SK-N-SH (cell line): ENCODE measurements at regions not wholly inside any gene's neighbourhood (a gene's known extent, or its start where the extent isn't known, plus 50 kb on each side); places are given as distances from the start of the nearest gene placed in this dataset.

Experiments used
- CTCF ChIA-PET: fragments of 300-600, 350-600 bp; formaldehyde crosslinking; extraction: SDS; loops from one replicate; lab custom pipeline; 2021; lab: Yijun Ruan, JAX
- POLR2A ChIA-PET: fragments of 350-600 bp; sonication (Branson Sonifier 250); formaldehyde crosslinking; extraction: SDS; loops from one replicate; lab custom pipeline; 2020; ENCODE audit warnings: antibody characterized with exemption, inconsistent platforms; lab: Yijun Ruan, JAX
- DNase-seq: peaks from one replicate; pipeline ENCODE4 v3.0.0; 2012
- H2AFZ ChIP-seq: fragments of 200-600 bp; sonication (generic); 2 replicates; pipeline ENCODE4 v1.8.1; 2016; ENCODE audit warnings: antibody characterized with exemption, mild to moderate bottlenecking, low read depth
- H3F3A ChIP-seq: fragments of 200-600 bp; sonication (generic); replicated peaks from 2 replicates; pipeline ENCODE3; 2016; ENCODE audit warnings: antibody characterized with exemption, mild to moderate bottlenecking; ENCODE audit not compliant: insufficient read depth
- H3K27ac ChIP-seq, 2 experiments: fragments of 200-500 bp in 1 of 2; fragments of 200-600 bp in 1 of 2; sonication (Bioruptor generic) in 1 of 2; sonication (generic), shearing (Covaris generic) in 1 of 2; 2 replicates each; pipeline versions ENCODE4 v1.5.1 to v1.6.1; 2014 to 2016; ENCODE audit warnings: low read depth in 2 of 2, inconsistent platforms in 1 of 2, low read length in 1 of 2, mild to moderate bottlenecking in 1 of 2, mixed read lengths in 1 of 2
- H3K27me3 ChIP-seq: fragments of 200-600 bp; sonication (generic), shearing (Covaris generic); 2 replicates; pipeline ENCODE4 v1.6.1; 2016; ENCODE audit warnings: mixed run types; ENCODE audit not compliant: insufficient read depth
- H3K36me3 ChIP-seq, 2 experiments: fragments of 200-500 bp in 1 of 2; fragments of 200-600 bp in 1 of 2; sonication (Bioruptor generic) in 1 of 2; sonication (generic) in 1 of 2; replicated peaks in 1 of 2; 2 replicates each; pipeline versions ENCODE3 to v1.5.1; 2014 to 2016; ENCODE audit warnings: low read length in 1 of 2, mild to moderate bottlenecking in 1 of 2; ENCODE audit not compliant: insufficient read depth in 2 of 2, control insufficient read depth in 1 of 2
- H3K4me1 ChIP-seq, 2 experiments: fragments of 200-500 bp in 1 of 2; fragments of 200-600 bp in 1 of 2; sonication (Bioruptor generic) in 1 of 2; sonication (generic), shearing (Covaris generic) in 1 of 2; 2 replicates each; pipeline versions ENCODE4 v1.5.1 to v1.6.1; 2014 to 2016; ENCODE audit warnings: low read depth in 1 of 2, low read length in 1 of 2, mixed run types in 1 of 2; ENCODE audit not compliant: insufficient read depth in 2 of 2, control insufficient read depth in 1 of 2
- H3K4me2 ChIP-seq: fragments of 200-600 bp; sonication (generic), shearing (Covaris generic); 2 replicates; pipeline ENCODE4 v1.6.1; 2017; ENCODE audit warnings: mixed run types
- H3K4me3 ChIP-seq, 2 experiments: fragments of 200-500 bp in 1 of 2; fragments of 200-600 bp in 1 of 2; sonication (Bioruptor generic) in 1 of 2; sonication (generic), shearing (Covaris generic) in 1 of 2; 2 replicates each; pipeline versions ENCODE4 v1.5.1 to v1.8.1; 2014 to 2016; ENCODE audit warnings: low read depth in 2 of 2, inconsistent platforms in 1 of 2, low read length in 1 of 2, mild to moderate bottlenecking in 1 of 2, mixed read lengths in 1 of 2, moderate library complexity in 1 of 2
- H3K79me2 ChIP-seq: fragments of 200-600 bp; sonication (generic); 2 replicates; pipeline ENCODE4 v1.8.1; 2017; ENCODE audit warnings: mild to moderate bottlenecking; ENCODE audit not compliant: insufficient read depth
- H3K9ac ChIP-seq: fragments of 200-600 bp; sonication (generic); 2 replicates; pipeline ENCODE4 v1.6.1; 2017; ENCODE audit warnings: mixed run types
- H3K9me2 ChIP-seq: fragments of 200-600 bp; sonication (generic); 2 replicates; pipeline ENCODE4 v1.6.1; 2017; ENCODE audit warnings: mixed run types
- H3K9me3 ChIP-seq: fragments of 200-600 bp; sonication (generic); 2 replicates; pipeline ENCODE4 v1.6.1; 2017; ENCODE audit warnings: mixed run types, mild to moderate bottlenecking, moderate library complexity
- H4K20me1 ChIP-seq: fragments of 200-600 bp; sonication (generic); 2 replicates; pipeline ENCODE4 v1.6.1; 2017; ENCODE audit warnings: mild to moderate bottlenecking, mixed run types; ENCODE audit not compliant: insufficient read depth
- EP300 ChIP-seq, 2 experiments: IDR thresholded peaks; 2 replicates each; pipeline versions ENCODE4 v1.4.0 to v1.6.1; 2012; ENCODE audit warnings: borderline replicate concordance in 1 of 2, low read depth in 1 of 2, low read length in 1 of 2
- GATA2 ChIP-seq: sonication (generic); formaldehyde crosslinking; IDR thresholded peaks from 2 replicates; pipeline ENCODE4 v1.5.0; 2020; ENCODE audit warnings: mild to moderate bottlenecking, missing genetic modification reagents
- POLR2AphosphoS5 ChIP-seq: IDR thresholded peaks from 2 replicates; pipeline ENCODE4 v1.6.1; 2012; ENCODE audit warnings: low read depth, low read length
- RFX5 ChIP-seq: IDR thresholded peaks from 2 replicates; pipeline ENCODE4 v1.6.1; 2012; ENCODE audit warnings: mild to moderate bottlenecking, improper control_type of control experiment, low read length
- TCF12 ChIP-seq: IDR thresholded peaks from 2 replicates; pipeline ENCODE4 v1.4.0; 2012
- TEAD4 ChIP-seq: IDR thresholded peaks from 2 replicates; pipeline ENCODE4 v1.4.0; 2012; ENCODE audit warnings: mild to moderate bottlenecking, borderline replicate concordance; ENCODE audit not compliant: insufficient read depth
- WGBS: methylation state at CpG from one replicate; pipeline ENCODE4 v1.1.6; 2017; ENCODE audit warnings: low lambda C conversion rate; 5-methylcytosine and 5-hydroxymethylcytosine counted together
- TF ChIP-seq, protein P1 (sequence below): IDR thresholded peaks from 2 replicates; pipeline ENCODE4 v1.6.1; 2012; ENCODE audit warnings: mild to moderate bottlenecking, low read depth, low read length, moderate library complexity
- TF ChIP-seq, protein P2 (sequence below): fragments of 150-350 bp; IDR thresholded peaks from 2 replicates; pipeline ENCODE4 v1.6.1; 2016; ENCODE audit warnings: mild to moderate bottlenecking, low read depth, low read length
- TF ChIP-seq, protein P3 (sequence below): fragments of 150-350 bp; IDR thresholded peaks from 2 replicates; pipeline ENCODE4 v1.6.1; 2017; ENCODE audit warnings: antibody characterized with exemption, low read length, low read depth, borderline replicate concordance
- TF ChIP-seq, protein P4 (sequence below): fragments of 200-600 bp; sonication (generic); IDR thresholded peaks from 2 replicates; pipeline ENCODE4 v1.6.1; 2017; ENCODE audit warnings: antibody characterized with exemption, mild to moderate bottlenecking, moderate library complexity
- TF ChIP-seq, protein P5 (sequence below): IDR thresholded peaks from 2 replicates; pipeline ENCODE4 v1.4.0; 2012; ENCODE audit warnings: low read depth, borderline replicate concordance

DNA sequence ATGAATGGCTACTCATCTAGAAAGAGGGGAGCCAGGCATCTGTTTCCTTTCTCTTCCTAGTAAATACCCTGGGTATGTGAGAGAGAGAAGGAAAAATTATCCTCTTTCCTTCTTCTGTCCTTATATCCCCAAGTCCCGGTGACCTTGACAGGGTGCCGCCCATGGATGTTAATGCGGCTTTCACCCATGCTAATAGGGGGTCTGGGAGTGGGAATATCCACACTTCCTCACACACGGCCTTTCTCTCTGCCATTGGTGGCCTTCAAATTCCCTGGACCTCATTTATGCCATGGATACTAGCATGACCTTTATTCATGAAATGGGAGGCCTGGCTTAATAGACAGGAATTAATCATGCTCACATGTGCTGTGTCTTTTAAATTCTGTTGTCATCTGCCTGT is 159.0 kb upstream of the NOX3 start:
- Histone ChIP-seq H3K4me2 (no peak overlapping the region), H3K9me2 (no peaks in the 10 kb centered on the region), H3F3A (no peaks in the 10 kb centered on the region), H3K9me3 (peaks cover 13% of the 10 kb centered on the region; the same call in 1 of the 2 replicates), H2AFZ (no peak overlapping the region), H4K20me1 (no peaks in the 10 kb centered on the region), H3K27me3 (no peaks in the 10 kb centered on the region), H3K79me2 (no peaks in the 10 kb centered on the region), H3K9ac (no peak overlapping the region), H3K4me3 (no peak overlapping the region), H3K4me1 (no peaks in the 10 kb centered on the region), H3K27ac (no peak overlapping the region), H3K36me3 (no peaks in the 10 kb centered on the region)
- ChIA-PET CTCF (interaction anchor here (0.9 kb wide), 1 partner anchor 9 kb away, joined by 3 read pairs; no protein-coding TSS in a partner anchor), POLR2A (no interaction called here)
- WGBS: 74% methylated on average over 4 of the region's 4 CpGs
- TF ChIP-seq, protein P1, sequence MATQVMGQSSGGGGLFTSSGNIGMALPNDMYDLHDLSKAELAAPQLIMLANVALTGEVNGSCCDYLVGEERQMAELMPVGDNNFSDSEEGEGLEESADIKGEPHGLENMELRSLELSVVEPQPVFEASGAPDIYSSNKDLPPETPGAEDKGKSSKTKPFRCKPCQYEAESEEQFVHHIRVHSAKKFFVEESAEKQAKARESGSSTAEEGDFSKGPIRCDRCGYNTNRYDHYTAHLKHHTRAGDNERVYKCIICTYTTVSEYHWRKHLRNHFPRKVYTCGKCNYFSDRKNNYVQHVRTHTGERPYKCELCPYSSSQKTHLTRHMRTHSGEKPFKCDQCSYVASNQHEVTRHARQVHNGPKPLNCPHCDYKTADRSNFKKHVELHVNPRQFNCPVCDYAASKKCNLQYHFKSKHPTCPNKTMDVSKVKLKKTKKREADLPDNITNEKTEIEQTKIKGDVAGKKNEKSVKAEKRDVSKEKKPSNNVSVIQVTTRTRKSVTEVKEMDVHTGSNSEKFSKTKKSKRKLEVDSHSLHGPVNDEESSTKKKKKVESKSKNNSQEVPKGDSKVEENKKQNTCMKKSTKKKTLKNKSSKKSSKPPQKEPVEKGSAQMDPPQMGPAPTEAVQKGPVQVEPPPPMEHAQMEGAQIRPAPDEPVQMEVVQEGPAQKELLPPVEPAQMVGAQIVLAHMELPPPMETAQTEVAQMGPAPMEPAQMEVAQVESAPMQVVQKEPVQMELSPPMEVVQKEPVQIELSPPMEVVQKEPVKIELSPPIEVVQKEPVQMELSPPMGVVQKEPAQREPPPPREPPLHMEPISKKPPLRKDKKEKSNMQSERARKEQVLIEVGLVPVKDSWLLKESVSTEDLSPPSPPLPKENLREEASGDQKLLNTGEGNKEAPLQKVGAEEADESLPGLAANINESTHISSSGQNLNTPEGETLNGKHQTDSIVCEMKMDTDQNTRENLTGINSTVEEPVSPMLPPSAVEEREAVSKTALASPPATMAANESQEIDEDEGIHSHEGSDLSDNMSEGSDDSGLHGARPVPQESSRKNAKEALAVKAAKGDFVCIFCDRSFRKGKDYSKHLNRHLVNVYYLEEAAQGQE: no peak
- TF ChIP-seq POLR2AphosphoS5 (no peak), RFX5 (no peak), GATA2 (CRISPR knock-in tag) (no peak), TEAD4 (no peak), EP300 (IDR thresholded peaks at IDR 0.05; ENCODE audit: borderline replicate concordance in 1 of 2, low read depth in 1 of 2, low read length in 1 of 2) (no peak), TCF12 (no peak)
- TF ChIP-seq, protein P2, sequence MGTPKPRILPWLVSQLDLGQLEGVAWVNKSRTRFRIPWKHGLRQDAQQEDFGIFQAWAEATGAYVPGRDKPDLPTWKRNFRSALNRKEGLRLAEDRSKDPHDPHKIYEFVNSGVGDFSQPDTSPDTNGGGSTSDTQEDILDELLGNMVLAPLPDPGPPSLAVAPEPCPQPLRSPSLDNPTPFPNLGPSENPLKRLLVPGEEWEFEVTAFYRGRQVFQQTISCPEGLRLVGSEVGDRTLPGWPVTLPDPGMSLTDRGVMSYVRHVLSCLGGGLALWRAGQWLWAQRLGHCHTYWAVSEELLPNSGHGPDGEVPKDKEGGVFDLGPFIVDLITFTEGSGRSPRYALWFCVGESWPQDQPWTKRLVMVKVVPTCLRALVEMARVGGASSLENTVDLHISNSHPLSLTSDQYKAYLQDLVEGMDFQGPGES: no peak
- TF ChIP-seq, protein P3, sequence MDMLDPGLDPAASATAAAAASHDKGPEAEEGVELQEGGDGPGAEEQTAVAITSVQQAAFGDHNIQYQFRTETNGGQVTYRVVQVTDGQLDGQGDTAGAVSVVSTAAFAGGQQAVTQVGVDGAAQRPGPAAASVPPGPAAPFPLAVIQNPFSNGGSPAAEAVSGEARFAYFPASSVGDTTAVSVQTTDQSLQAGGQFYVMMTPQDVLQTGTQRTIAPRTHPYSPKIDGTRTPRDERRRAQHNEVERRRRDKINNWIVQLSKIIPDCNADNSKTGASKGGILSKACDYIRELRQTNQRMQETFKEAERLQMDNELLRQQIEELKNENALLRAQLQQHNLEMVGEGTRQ: no peak
- TF ChIP-seq, protein P4, sequence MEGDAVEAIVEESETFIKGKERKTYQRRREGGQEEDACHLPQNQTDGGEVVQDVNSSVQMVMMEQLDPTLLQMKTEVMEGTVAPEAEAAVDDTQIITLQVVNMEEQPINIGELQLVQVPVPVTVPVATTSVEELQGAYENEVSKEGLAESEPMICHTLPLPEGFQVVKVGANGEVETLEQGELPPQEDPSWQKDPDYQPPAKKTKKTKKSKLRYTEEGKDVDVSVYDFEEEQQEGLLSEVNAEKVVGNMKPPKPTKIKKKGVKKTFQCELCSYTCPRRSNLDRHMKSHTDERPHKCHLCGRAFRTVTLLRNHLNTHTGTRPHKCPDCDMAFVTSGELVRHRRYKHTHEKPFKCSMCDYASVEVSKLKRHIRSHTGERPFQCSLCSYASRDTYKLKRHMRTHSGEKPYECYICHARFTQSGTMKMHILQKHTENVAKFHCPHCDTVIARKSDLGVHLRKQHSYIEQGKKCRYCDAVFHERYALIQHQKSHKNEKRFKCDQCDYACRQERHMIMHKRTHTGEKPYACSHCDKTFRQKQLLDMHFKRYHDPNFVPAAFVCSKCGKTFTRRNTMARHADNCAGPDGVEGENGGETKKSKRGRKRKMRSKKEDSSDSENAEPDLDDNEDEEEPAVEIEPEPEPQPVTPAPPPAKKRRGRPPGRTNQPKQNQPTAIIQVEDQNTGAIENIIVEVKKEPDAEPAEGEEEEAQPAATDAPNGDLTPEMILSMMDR: no peak
- TF ChIP-seq, protein P5, sequence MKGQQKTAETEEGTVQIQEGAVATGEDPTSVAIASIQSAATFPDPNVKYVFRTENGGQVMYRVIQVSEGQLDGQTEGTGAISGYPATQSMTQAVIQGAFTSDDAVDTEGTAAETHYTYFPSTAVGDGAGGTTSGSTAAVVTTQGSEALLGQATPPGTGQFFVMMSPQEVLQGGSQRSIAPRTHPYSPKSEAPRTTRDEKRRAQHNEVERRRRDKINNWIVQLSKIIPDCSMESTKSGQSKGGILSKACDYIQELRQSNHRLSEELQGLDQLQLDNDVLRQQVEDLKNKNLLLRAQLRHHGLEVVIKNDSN: no peak
- no peak for DNase-seq
